Pancreas (tissue), 10 donors: ENCODE measurements at regions not wholly inside any gene's neighbourhood (a gene's known extent, or its start where the extent isn't known, plus 50 kb on each side); places are given as distances from the start of the nearest gene placed in this dataset.
"Not testable (repeated sequence)": the region's sequence is repeated elsewhere in the genome, so short reads cannot be mapped to it uniquely, and the experiment has no call there.

Experiments
- ATAC-seq, 4 donors: fragments of 200-7000 bp; cut with Tn5 transposase; one replicate each; pipeline versions ENCODE4 v1.8.0 to v1.9.1; 2020; ENCODE audit warnings: mild to moderate bottlenecking in 4 of 4, moderate library complexity in 4 of 4
- DNase-seq, 6 donors: peaks; one replicate each; pipeline ENCODE4 v3.0.0-alpha.2; 2020
- FAIRE-seq: peaks from 2 replicates; lab custom pipeline; 2012; peaks lifted over from hg19 to GRCh38; lab: Jason Lieb, UNC
- H3K27ac ChIP-seq, 4 donors: fragments of 200-600 bp; sonication (generic); 1 replicate in 3 of 4; 2 replicates in 1 of 4; pipeline versions ENCODE4 v1.5.0 to v1.8.0; 2020
- H3K27me3 ChIP-seq, 4 donors: fragments of 200-600 bp; one replicate each; pipeline ENCODE4 v1.8.0; 2021
- H3K36me3 ChIP-seq, 3 donors: fragments of 200-600 bp; sonication (generic) in 1 of 3; one replicate each; pipeline versions ENCODE4 v1.5.0 to v1.8.0; 2020 to 2021
- H3K4me1 ChIP-seq, 3 donors: fragments of 200-600 bp; one replicate each; pipeline ENCODE4 v1.8.0; 2021
- H3K4me3 ChIP-seq, 4 donors: fragments of 200-600 bp; sonication (generic) in 2 of 4; one replicate each; pipeline versions ENCODE4 v1.5.0 to v1.8.0; 2020 to 2021
- H3K9me3 ChIP-seq, 4 donors: fragments of 200-600 bp; one replicate each; pipeline ENCODE4 v1.8.0; 2021
- WGBS, 2 donors: extraction: QIAGEN DNeasy Blood & Tissue Kit; methylation state at CpG; one replicate each; pipeline ENCODE4 v1.1.7; 2013; 5-methylcytosine and 5-hydroxymethylcytosine counted together
- intact Hi-C, 3 donors: fragments of 100-400 bp; cut with DNase I; formaldehyde crosslinking; loops; one replicate each; pipeline versions ENCODE4 v1.11.1 to v1.14.2; 2022
- TF ChIP-seq, protein P1 (sequence below), 4 donors: fragments of 200-600 bp; sonication (generic) in 3 of 4; IDR thresholded peaks; one replicate each; pipeline versions ENCODE4 v1.5.0 to v1.8.0; 2021; ENCODE audit warnings: antibody characterized with exemption in 4 of 4
- donor health status: healthy with polysubstance abuse.
- donor health status: DM: no; HTN: no; CAD: no; lungs with moderate emphysema.
- donor health status: DM: no; HTN: no; CAD: no.
- donor health status: control.
- donor health status: control.
- donor health status: Bipolar disorder and iron deficiency.
- donor health status: DM: yes; HTN: yes; CAD: no.
- donor health status: DM: no; HTN: no; CAD: no.
- donor health status: DM: no; HTN: no; CAD: no.
- donor health status: DM: yes; HTN: yes; CAD: no.

GRCh38 chr2:52269696-52270485 is 1238.0 kb upstream of the NRXN1 start:
- FAIRE-seq (no peak), ATAC-seq (no peak), DNase-seq (no peak)
- Histone ChIP-seq H3K36me3 (no peaks in the 10 kb centered on the region), H3K27ac (no peak overlapping the region), H3K4me3 (no peak overlapping the region), H3K4me1 (no peaks in the 10 kb centered on the region), H3K9me3 (no peaks in the 10 kb centered on the region), H3K27me3 (no peaks in the 10 kb centered on the region)
- TF ChIP-seq, protein P1, sequence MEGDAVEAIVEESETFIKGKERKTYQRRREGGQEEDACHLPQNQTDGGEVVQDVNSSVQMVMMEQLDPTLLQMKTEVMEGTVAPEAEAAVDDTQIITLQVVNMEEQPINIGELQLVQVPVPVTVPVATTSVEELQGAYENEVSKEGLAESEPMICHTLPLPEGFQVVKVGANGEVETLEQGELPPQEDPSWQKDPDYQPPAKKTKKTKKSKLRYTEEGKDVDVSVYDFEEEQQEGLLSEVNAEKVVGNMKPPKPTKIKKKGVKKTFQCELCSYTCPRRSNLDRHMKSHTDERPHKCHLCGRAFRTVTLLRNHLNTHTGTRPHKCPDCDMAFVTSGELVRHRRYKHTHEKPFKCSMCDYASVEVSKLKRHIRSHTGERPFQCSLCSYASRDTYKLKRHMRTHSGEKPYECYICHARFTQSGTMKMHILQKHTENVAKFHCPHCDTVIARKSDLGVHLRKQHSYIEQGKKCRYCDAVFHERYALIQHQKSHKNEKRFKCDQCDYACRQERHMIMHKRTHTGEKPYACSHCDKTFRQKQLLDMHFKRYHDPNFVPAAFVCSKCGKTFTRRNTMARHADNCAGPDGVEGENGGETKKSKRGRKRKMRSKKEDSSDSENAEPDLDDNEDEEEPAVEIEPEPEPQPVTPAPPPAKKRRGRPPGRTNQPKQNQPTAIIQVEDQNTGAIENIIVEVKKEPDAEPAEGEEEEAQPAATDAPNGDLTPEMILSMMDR (IDR thresholded peaks at IDR 0.05), result no peak
- intact Hi-C loops, result no loop called here
- WGBS, 2 donors, result 58 to 81% methylated on average over 3 of the region's 3 CpGs

DNA sequence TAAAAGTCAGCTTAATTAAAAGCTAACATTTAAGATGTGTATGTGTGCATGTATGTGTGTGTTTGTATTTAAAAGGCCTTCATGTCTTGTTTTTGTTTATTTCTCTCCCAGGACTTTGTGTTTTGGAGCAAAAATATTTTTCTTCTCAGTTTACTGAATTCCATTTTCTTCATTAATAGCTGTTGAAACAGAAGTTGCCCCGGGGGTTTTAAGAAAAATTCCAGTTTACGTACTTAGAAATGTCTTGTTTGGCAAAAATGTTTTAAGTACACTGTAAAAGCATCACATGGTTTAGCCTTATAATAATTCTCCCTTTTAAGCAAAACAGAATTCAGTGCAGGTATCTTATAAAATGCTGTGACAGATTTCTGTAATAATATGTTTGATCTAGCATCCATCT is 1233.0 kb upstream of the NRXN1 start:
- 63 to 95% methylated on average over 2 of the region's 2 CpGs for WGBS, 2 donors
- TF ChIP-seq, protein P1 (IDR thresholded peaks at IDR 0.05), result no peak

GRCh38 chr2:52264488-52264887 is 1232.6 kb upstream of the NRXN1 start:
- intact Hi-C loops, result no loop called here
- DNase-seq (no peak), FAIRE-seq (no peak), ATAC-seq (no peak)
- H3K27ac ChIP-seq, result no peak overlapping the region
- WGBS, 2 donors, result 59 to 69% methylated on average over 3 of the region's 3 CpGs
- H3K9me3 ChIP-seq, result no peaks in the 10 kb centered on the region
- no peak overlapping the region for H3K4me3 ChIP-seq
- H3K4me1 ChIP-seq, result no peaks in the 10 kb centered on the region
- TF ChIP-seq, protein P1 (IDR thresholded peaks at IDR 0.05), result no peak
- H3K36me3 ChIP-seq, result no peaks in the 10 kb centered on the region
- no peaks in the 10 kb centered on the region for H3K27me3 ChIP-seq

More for the DNA sequence above, 1233.0 kb upstream of the NRXN1 start:
- Histone ChIP-seq H3K36me3 (no peaks in the 10 kb centered on the region), H3K9me3 (no peaks in the 10 kb centered on the region), H3K4me1 (no peaks in the 10 kb centered on the region), H3K27ac (no peak overlapping the region), H3K4me3 (no peak overlapping the region), H3K27me3 (no peaks in the 10 kb centered on the region)
- FAIRE-seq (no peak), ATAC-seq (no peak), DNase-seq (no peak)
- intact Hi-C loops, result no loop called here

GRCh38 chr2:52260904-52261303 is 1229.0 kb upstream of the NRXN1 start:
- FAIRE-seq, result no peak

DNA sequence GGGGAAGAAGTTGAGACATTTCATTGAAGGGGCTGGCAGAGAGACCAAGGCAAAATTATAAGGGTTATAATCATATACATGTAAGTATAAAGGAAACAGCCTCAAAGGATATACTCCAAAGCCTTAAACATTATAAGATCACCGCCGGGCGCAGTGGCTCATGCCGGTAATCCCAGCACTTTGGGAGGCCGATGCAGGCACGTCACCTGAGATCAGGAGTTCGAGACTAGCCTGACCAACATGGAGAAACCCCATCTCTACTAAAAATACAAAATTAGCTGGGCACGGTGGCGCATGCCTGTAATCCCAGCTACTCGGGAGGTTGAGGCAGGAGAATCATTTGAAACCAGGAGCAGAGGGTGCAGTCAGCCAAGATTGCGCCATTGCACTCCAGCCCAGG is 1227.0 kb upstream of the NRXN1 start:
- H3K4me3 ChIP-seq, intact Hi-C loops, DNase-seq, H3K9me3 ChIP-seq, H3K27ac ChIP-seq, H3K4me1 ChIP-seq, FAIRE-seq, ATAC-seq, H3K27me3 ChIP-seq, H3K36me3 ChIP-seq: not testable (repeated sequence)
- 92 to 95% methylated on average over 11 of the region's 11 CpGs for WGBS, 2 donors

More at GRCh38 chr2:52260904-52261303, 1229.0 kb upstream of the NRXN1 start:
- no peaks in the 10 kb centered on the region for H3K27me3 ChIP-seq
- H3K27ac ChIP-seq, result no peak overlapping the region
- 74 to 92% methylated on average over 1 of the region's 1 CpG for WGBS, 2 donors
- no peaks in the 10 kb centered on the region for H3K36me3 ChIP-seq
- intact Hi-C loops, result no loop called here
- no peak overlapping the region for H3K4me3 ChIP-seq
- H3K9me3 ChIP-seq, result no peaks in the 10 kb centered on the region
- no peaks in the 10 kb centered on the region for H3K4me1 ChIP-seq
- TF ChIP-seq, protein P1 (IDR thresholded peaks at IDR 0.05), result no peak
- DNase-seq (no peak), ATAC-seq (no peak)
